Smooth muscle cell (in vitro differentiated cells): ENCODE measurements at regions not wholly inside any gene's neighbourhood (a gene's known extent, or its start where the extent isn't known, plus 50 kb on each side); places are given as distances from the start of the nearest gene placed in this dataset.

Source experiments
- DNase-seq: peaks from one replicate; lab custom pipeline; 2025; ENCODE audit not compliant: unreplicated experiment; lab: John Stamatoyannopoulos, UW
- H2AFZ ChIP-seq: fragments of 200-600 bp; sonication (generic); 2 replicates; pipeline ENCODE4 v1.6.0; 2016; ENCODE audit warnings: antibody characterized with exemption, low read depth, mild to moderate bottlenecking
- H3F3A ChIP-seq: fragments of 200-600 bp; sonication (generic); 2 replicates; pipeline ENCODE4 v1.6.0; 2017; ENCODE audit warnings: antibody characterized with exemption, low read depth
- H3K27ac ChIP-seq: fragments of 200-600 bp; sonication (generic); 2 replicates; pipeline ENCODE4 v1.5.1; 2016; ENCODE audit warnings: low read depth, mild to moderate bottlenecking
- H3K27me3 ChIP-seq: fragments of 200-600 bp; sonication (generic); 2 replicates; pipeline ENCODE4 v1.6.1; 2016; ENCODE audit warnings: low read depth, mild to moderate bottlenecking
- H3K36me3 ChIP-seq: fragments of 200-600 bp; sonication (generic); 2 replicates; pipeline ENCODE4 v1.5.1; 2016; ENCODE audit warnings: low read depth
- H3K4me1 ChIP-seq: fragments of 200-600 bp; sonication (generic); 2 replicates; pipeline ENCODE4 v1.5.1; 2016; ENCODE audit warnings: low read depth
- H3K4me2 ChIP-seq: fragments of 200-600 bp; sonication (generic); 2 replicates; pipeline ENCODE4 v1.6.0; 2016; ENCODE audit warnings: mild to moderate bottlenecking
- H3K4me3 ChIP-seq: fragments of 200-600 bp; sonication (generic); 2 replicates; pipeline ENCODE4 v1.5.1; 2016; ENCODE audit warnings: mild to moderate bottlenecking
- H3K79me2 ChIP-seq: fragments of 200-600 bp; sonication (generic); 2 replicates; pipeline ENCODE4 v1.6.0; 2016; ENCODE audit warnings: low read depth, mild to moderate bottlenecking
- H3K9ac ChIP-seq: fragments of 200-600 bp; sonication (generic); 2 replicates; pipeline ENCODE4 v1.6.0; 2016; ENCODE audit warnings: low read depth
- H3K9me3 ChIP-seq: fragments of 200-600 bp; sonication (generic); replicated peaks from 2 replicates; pipeline ENCODE4 v1.5.1; 2016; ENCODE audit warnings: low read depth
- H4K20me1 ChIP-seq: fragments of 200-600 bp; sonication (generic); 2 replicates; pipeline ENCODE4 v1.6.0; 2016; ENCODE audit warnings: low read depth
- WGBS: methylation state at CpG from one replicate; pipeline ENCODE4 v1.1.7; 2016; ENCODE audit warnings: low lambda C conversion rate; 5-methylcytosine and 5-hydroxymethylcytosine counted together
- TF ChIP-seq, protein P1 (sequence below): fragments of 200-600 bp; sonication (generic); IDR thresholded peaks from 2 replicates; pipeline ENCODE4 v1.5.1; 2017; ENCODE audit warnings: borderline replicate concordance, mild to moderate bottlenecking, antibody characterized with exemption; ENCODE audit not compliant: insufficient read depth, poor library complexity, severe bottlenecking

DNA sequence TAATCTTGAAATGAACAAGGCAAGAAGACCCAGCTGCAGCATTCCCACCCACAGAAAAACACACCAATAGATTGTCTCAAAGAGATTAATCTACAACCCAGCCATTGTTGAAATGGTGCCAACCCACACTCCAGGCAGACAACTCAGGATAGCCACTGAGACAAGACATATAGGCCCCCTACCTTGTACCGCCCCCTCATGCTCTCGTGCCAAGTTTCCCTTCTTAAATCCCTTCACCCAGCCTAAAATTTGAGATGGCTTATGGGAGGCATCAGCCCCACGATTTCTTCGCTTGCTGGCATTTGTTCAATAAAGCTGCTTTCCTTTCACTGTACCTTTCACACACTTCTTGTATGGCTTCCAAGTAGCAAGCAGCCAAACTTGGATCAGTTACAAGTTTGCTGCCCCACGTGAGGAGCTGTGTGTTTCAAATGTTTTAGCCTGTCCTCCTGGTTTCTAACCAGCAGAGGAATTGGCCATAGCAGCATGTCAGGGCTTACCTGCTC, 1754.1 kb downstream of the C4orf33 start:
- Histone ChIP-seq H3K4me2 (no peak overlapping the region), H3K79me2 (no peaks in the 10 kb centered on the region), H3K4me1 (no peaks in the 10 kb centered on the region), H3K4me3 (no peak overlapping the region), H3F3A (no peaks in the 10 kb centered on the region), H4K20me1 (no peaks in the 10 kb centered on the region), H3K27me3 (no peaks in the 10 kb centered on the region), H3K27ac (no peak overlapping the region), H3K36me3 (no peaks in the 10 kb centered on the region), H3K9me3 (no peaks in the 10 kb centered on the region), H2AFZ (no peak overlapping the region), H3K9ac (no peak overlapping the region)
- no peak for DNase-seq
- TF ChIP-seq, protein P1, sequence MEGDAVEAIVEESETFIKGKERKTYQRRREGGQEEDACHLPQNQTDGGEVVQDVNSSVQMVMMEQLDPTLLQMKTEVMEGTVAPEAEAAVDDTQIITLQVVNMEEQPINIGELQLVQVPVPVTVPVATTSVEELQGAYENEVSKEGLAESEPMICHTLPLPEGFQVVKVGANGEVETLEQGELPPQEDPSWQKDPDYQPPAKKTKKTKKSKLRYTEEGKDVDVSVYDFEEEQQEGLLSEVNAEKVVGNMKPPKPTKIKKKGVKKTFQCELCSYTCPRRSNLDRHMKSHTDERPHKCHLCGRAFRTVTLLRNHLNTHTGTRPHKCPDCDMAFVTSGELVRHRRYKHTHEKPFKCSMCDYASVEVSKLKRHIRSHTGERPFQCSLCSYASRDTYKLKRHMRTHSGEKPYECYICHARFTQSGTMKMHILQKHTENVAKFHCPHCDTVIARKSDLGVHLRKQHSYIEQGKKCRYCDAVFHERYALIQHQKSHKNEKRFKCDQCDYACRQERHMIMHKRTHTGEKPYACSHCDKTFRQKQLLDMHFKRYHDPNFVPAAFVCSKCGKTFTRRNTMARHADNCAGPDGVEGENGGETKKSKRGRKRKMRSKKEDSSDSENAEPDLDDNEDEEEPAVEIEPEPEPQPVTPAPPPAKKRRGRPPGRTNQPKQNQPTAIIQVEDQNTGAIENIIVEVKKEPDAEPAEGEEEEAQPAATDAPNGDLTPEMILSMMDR, result no peak
- 69% methylated on average over 5 of the region's 5 CpGs for WGBS

DNA sequence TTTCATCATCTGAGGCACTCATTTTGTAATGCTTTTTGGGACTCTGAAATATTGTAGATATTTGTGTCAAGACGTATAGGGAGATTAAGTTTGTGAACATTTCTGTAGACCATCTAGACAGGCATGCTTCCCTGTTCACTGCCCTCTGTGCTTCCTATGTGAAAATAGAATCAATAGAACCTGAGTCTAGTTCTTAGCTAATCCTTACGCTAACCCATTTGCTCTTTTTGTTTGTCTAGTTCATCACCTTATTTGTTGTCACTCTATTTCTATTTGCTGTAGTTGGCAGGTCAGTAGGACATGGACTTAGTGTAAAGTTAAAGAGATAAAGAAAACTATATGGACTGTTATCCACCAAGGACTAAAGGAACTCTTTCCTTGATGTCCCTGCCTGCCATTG, 1755.2 kb downstream of the C4orf33 start:
- no peak overlapping the region for H3K4me3 ChIP-seq
- no peaks in the 10 kb centered on the region for H3K4me1 ChIP-seq
- no peaks in the 10 kb centered on the region for H4K20me1 ChIP-seq
- H3K9ac ChIP-seq, result no peak overlapping the region
- H3K27me3 ChIP-seq, result no peaks in the 10 kb centered on the region
- TF ChIP-seq, protein P1, result no peak
- H3K27ac ChIP-seq, result no peak overlapping the region
- DNase-seq, result no peak
- no peaks in the 10 kb centered on the region for H3K36me3 ChIP-seq
- H3K4me2 ChIP-seq, result no peak overlapping the region
- H2AFZ ChIP-seq, result no peak overlapping the region
- H3K79me2 ChIP-seq, result no peaks in the 10 kb centered on the region
- H3F3A ChIP-seq, result no peaks in the 10 kb centered on the region
- H3K9me3 ChIP-seq, result no peaks in the 10 kb centered on the region
- WGBS, result 87% methylated on average over 2 of the region's 2 CpGs

DNA sequence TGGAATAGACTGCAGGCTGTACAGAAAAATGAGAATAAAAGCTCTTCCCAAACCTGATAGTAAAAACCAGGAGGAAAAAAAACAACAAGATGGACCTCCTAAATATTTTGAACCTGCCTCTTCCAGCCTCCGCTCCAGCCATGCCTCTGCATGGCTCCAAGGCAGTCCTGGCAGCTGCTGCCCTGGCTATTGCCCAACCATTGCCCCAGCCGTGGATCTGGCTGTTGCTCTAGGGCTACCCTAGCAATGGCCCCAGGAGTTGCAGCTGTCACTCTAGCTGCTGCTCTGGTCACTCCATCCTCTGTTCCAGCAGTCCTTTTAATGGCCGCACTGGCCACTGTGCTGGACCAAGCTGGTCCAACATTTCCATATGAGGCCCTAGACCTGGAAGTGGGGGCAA, 1756.0 kb downstream of the C4orf33 start:
- Histone ChIP-seq H4K20me1 (no peaks in the 10 kb centered on the region), H3F3A (no peaks in the 10 kb centered on the region), H2AFZ (no peak overlapping the region), H3K79me2 (no peaks in the 10 kb centered on the region), H3K27ac (no peak overlapping the region), H3K4me1 (no peaks in the 10 kb centered on the region), H3K4me2 (no peak overlapping the region), H3K27me3 (no peaks in the 10 kb centered on the region), H3K4me3 (no peak overlapping the region), H3K9me3 (no peaks in the 10 kb centered on the region), H3K9ac (no peak overlapping the region), H3K36me3 (no peaks in the 10 kb centered on the region)
- no peak for DNase-seq
- WGBS, result 96% methylated on average over 3 of the region's 3 CpGs
- TF ChIP-seq, protein P1, result no peak

DNA sequence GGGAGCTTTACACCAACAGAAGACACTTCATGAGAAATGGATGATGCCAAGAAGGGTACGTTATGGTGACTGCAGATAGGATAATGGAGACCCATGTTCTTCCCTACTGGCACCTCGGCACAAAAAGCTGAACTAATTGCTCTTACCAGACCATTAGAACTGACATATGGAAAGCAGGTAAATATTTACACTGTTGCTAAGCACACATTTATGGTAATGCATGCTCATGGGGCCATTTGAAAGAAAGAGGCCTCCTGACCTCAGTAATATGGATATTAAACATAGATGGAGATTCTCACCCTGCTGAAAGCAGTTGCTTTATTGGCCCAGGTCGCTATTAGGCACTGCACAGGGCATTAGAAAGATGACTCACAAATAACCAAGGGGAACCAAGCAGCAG, 1759.6 kb downstream of the C4orf33 start:
- Histone ChIP-seq H3K4me2 (no peak overlapping the region), H3K9me3 (no peaks in the 10 kb centered on the region), H4K20me1 (no peaks in the 10 kb centered on the region), H2AFZ (no peak overlapping the region), H3K4me1 (no peaks in the 10 kb centered on the region), H3K27ac (no peak overlapping the region), H3F3A (no peaks in the 10 kb centered on the region), H3K4me3 (no peak overlapping the region), H3K27me3 (no peaks in the 10 kb centered on the region), H3K79me2 (no peaks in the 10 kb centered on the region), H3K9ac (no peak overlapping the region), H3K36me3 (no peaks in the 10 kb centered on the region)
- no peak for DNase-seq
- 79% methylated on average over 3 of the region's 3 CpGs for WGBS
- TF ChIP-seq, protein P1, result no peak
